ENCODE measurements at regions not wholly inside any gene's neighbourhood (a gene's known extent, or its start where the extent isn't known, plus 50 kb on each side); places are given as distances from the start of the nearest gene placed in this dataset.

DNA sequence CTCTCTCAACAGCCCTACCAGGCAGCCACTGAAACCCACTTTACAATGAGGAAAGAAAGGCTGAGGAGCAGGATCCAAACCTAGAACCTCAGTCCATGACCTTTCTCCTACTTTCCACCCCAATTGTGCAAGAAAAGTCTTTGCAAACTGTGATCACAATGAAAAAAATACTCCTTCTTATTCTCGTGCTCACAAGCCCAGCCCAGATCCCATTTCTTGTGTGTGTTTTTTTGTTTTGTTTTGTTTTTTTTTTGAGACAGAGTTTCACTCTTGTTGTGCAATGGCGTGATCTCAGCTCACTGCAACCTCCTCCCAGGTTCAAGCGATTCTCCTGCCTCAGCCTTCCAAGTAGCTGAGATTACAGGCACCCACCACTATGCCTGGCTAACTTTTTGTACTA is 97.7 kb downstream of the CRYAA start:
- no peaks in the 10 kb centered on the region for H3K4me1 ChIP-seq (ENCODE audit: control insufficient read depth, insufficient read depth, low read length)
- no peak overlapping the region for H3K4me3 ChIP-seq (ENCODE audit: low read length)
- no peaks in the 10 kb centered on the region for H3K9me3 ChIP-seq (ENCODE audit: control insufficient read depth, low read length)
- H3K27me3 ChIP-seq (ENCODE audit: control insufficient read depth, insufficient read depth, low read length), result no peaks in the 10 kb centered on the region
- no peaks in the 10 kb centered on the region for H3K36me3 ChIP-seq (ENCODE audit: control insufficient read depth, insufficient read depth, low read length)
- no peak overlapping the region for H3K9ac ChIP-seq (ENCODE audit: low read length)

- H3K9ac ChIP-seq (ENCODE audit: low read length), result no peak overlapping the region
- no peaks in the 10 kb centered on the region for H3K27me3 ChIP-seq (ENCODE audit: control insufficient read depth, insufficient read depth, low read length)
- no peaks in the 10 kb centered on the region for H3K36me3 ChIP-seq (ENCODE audit: control insufficient read depth, insufficient read depth, low read length)
- no peaks in the 10 kb centered on the region for H3K4me1 ChIP-seq (ENCODE audit: control insufficient read depth, insufficient read depth, low read length)
- H3K9me3 ChIP-seq (ENCODE audit: control insufficient read depth, low read length), result no peaks in the 10 kb centered on the region
- H3K4me3 ChIP-seq (ENCODE audit: low read length), result no peak overlapping the region
Observed at GRCh38 chr21:43262427-43262826, 93.6 kb downstream of the CRYAA start.

Measured in mucosa of stomach (tissue), 1 donor.